22Rv1 (cell line): ENCODE measurements at regions not wholly inside any gene's neighbourhood (a gene's known extent, or its start where the extent isn't known, plus 50 kb on each side); places are given as distances from the start of the nearest gene placed in this dataset.
"Not testable (repeated sequence)": the region's sequence is repeated elsewhere in the genome, so short reads cannot be mapped to it uniquely, and the experiment has no call there.

ENCODE experiments used
- H3K27ac ChIP-seq: fragments of 450-650 bp; 2 replicates; pipeline ENCODE4 v1.5.1; 2017
- ZFX ChIP-seq: fragments of 450-650 bp; IDR thresholded peaks from 2 replicates; pipeline ENCODE4 v1.6.1; 2017; ENCODE audit warnings: antibody characterized with exemption, borderline replicate concordance
- TF ChIP-seq, protein P1 (sequence below): fragments of 450-650 bp; IDR thresholded peaks from 2 replicates; pipeline ENCODE4 v1.5.1; 2017; ENCODE audit warnings: mild to moderate bottlenecking

- TF ChIP-seq ZFX: no peak
- TF ChIP-seq, protein P1, sequence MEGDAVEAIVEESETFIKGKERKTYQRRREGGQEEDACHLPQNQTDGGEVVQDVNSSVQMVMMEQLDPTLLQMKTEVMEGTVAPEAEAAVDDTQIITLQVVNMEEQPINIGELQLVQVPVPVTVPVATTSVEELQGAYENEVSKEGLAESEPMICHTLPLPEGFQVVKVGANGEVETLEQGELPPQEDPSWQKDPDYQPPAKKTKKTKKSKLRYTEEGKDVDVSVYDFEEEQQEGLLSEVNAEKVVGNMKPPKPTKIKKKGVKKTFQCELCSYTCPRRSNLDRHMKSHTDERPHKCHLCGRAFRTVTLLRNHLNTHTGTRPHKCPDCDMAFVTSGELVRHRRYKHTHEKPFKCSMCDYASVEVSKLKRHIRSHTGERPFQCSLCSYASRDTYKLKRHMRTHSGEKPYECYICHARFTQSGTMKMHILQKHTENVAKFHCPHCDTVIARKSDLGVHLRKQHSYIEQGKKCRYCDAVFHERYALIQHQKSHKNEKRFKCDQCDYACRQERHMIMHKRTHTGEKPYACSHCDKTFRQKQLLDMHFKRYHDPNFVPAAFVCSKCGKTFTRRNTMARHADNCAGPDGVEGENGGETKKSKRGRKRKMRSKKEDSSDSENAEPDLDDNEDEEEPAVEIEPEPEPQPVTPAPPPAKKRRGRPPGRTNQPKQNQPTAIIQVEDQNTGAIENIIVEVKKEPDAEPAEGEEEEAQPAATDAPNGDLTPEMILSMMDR: no peak
- no peak overlapping the region for H3K27ac ChIP-seq
These were observed 63.1 kb downstream of the MATN1 start for GRCh38 chr1:30660241-30660640.

GRCh38 chr1:30659702-30660101, 63.7 kb downstream of the MATN1 start:
- TF ChIP-seq ZFX: no peak
- TF ChIP-seq, protein P1: no peak
- no peak overlapping the region for H3K27ac ChIP-seq

DNA sequence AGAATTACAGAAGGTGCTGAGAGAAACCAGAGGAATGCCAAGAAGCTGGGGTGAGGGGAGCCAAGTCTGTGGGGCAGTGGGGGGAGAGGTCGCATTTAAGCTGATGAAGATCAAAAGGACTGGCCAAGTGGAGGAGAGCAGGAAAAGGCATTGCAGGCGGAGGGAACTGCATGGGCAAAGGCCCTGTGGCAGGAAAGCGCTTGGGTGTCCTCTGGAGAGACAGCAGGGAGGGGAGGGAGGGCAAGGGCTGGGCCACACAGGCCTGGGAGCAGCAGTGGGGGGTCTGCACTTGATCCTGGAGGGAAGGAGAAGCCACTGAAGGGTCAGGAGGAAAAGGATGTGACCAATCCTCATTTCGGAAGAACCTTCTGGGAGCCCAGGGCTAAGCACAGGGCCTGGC, 65.0 kb downstream of the MATN1 start:
- H3K27ac ChIP-seq: not testable (repeated sequence)

DNA sequence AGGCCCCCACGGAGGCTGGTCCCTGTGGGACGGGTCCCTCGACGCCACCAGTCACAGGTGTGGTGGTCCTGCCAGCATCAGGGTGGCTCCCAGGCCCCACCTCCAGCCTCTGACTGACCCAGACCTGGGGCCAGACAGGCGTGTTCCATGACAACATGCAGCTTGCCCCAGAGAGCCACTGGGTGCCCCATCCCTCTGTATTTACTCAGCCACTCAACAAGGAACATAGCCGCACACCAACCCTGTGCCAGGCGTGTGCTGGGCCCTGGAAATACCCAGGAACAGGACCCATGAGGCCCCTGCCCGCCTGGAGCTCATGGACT, 65.4 kb downstream of the MATN1 start:
- no peak overlapping the region for H3K27ac ChIP-seq
- TF ChIP-seq, protein P1: no peak
- no peak for TF ChIP-seq ZFX

DNA sequence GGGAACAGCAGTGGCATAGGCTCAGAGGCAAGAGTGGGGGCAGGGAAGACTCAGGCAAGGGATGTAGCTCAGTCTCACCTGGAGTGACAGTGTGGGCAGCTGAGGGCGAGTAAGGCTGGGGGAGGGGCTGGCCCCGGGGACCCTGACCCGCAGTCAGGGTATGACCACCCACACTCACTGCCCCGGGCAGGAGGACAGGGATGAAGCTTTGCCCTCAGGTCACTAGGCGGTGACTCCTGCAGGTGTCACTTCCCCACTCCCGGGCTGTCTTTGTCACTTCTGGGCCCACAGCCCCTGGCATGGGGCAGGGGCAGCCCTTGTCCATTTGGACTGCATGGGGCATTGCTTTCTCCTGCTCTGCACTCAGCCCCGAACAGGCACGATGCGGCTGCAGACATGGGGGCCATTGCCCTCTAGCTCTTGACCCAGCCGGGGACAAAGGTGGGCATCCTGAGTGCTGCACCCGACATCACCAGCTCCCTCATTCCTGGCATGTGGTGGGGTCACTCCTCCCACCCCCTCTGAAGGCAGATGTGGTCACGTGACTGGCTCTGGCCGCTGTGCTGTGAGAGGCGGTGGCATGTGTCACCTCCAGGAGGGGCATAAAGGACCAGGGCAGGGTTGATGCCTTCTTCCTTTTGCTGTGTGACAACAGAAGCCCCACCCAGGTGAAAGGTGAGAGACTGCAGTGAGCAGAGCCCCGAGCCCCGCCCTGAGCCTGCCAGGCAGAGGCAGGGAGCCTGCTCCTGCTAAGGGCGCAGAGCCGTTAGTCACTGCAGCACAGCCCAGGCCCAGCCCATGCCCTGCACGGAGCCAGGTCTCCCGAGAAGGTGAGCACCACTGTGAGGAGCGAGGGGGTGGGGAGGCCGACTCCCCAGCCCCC, 66.0 kb downstream of the MATN1 start:
- H3K27ac ChIP-seq: no peak overlapping the region
- TF ChIP-seq, protein P1: no peak
- TF ChIP-seq ZFX: no peak

GRCh38 chr1:30656171-30656940, 67.0 kb downstream of the MATN1 start:
- TF ChIP-seq ZFX: no peak
- TF ChIP-seq, protein P1: no peak
- H3K27ac ChIP-seq: no peak overlapping the region

DNA sequence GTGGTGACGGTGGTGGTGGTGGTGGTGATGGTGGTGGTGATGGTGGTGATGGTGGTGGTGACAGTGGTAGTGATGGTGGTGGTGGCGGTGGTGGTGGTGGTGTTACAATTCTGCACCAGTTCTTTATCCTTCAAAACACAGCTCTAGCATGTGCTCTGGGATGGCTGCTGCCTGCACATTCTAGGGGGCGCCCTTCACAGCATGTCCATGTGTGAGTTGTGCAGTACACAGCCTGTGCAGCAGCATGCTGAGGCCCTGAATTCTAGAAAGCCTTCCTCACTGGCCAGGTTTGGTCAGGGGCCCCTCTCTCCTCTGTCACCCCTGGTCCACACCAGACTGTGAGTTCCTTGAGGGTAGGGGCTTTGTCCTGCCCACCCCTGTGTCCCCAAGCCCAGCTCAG, 67.7 kb downstream of the MATN1 start:
- H3K27ac ChIP-seq: no peak overlapping the region
- TF ChIP-seq, protein P1: no peak
- no peak for TF ChIP-seq ZFX

DNA sequence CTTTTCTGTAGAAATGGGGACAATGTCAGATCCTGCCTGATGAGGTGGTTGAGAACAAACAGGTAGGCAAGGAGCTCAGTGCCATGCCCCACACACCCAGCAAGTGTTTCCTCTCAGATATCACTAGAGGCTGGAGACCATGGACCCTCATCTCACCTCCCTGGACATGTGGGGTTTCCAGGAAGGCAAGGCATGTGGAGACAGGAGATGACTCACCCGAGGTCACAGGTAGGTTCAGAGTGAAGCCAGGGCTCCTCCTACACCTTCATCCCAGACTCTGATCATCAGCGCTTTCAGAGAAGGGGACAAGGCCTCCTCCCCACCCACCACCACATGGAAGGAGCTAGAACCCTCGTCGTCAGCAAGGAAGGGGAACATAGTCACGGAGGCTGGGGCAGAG, 69.2 kb downstream of the MATN1 start:
- no peak overlapping the region for H3K27ac ChIP-seq
- no peak for TF ChIP-seq ZFX
- TF ChIP-seq, protein P1: no peak
